A549 (cell line): ENCODE measurements at regions not wholly inside any gene's neighbourhood (a gene's known extent, or its start where the extent isn't known, plus 50 kb on each side); places are given as distances from the start of the nearest gene placed in this dataset.

ENCODE experiments used
- ATAC-seq, 2 experiments: fragments of 200-7000 bp in 1 of 2; fragments of >200 bp in 1 of 2; cut with Nextera tagmentation in 1 of 2; cut with Tn5 transposase in 1 of 2; 3 replicates each; pipeline versions ENCODE4 v1.8.0 to v1.9.1; 2018 to 2020; ENCODE audit warnings: mild to moderate bottlenecking in 1 of 2, moderate library complexity in 1 of 2
- CTCF ChIA-PET: fragments of 300-600 bp; sonication (Branson Sonifier 250); formaldehyde crosslinking; extraction: SDS; loops from one replicate; lab custom pipeline; 2021; ENCODE audit warnings: antibody characterized with exemption, inconsistent platforms; lab: Yijun Ruan, JAX
- POLR2A ChIA-PET: fragments of 350-600 bp; formaldehyde crosslinking; extraction: SDS; loops from one replicate; lab custom pipeline; 2021; ENCODE audit warnings: antibody characterized with exemption, inconsistent platforms; lab: Yijun Ruan, JAX
- DNase-seq, 2 experiments: peaks; one replicate each; pipeline versions ENCODE4 v3.0.0 to v3.0.0-alpha.2; 2011 to 2016; ENCODE audit warnings: low read depth in 1 of 2, low spot score in 1 of 2
- FAIRE-seq: peaks from 2 replicates; lab custom pipeline; 2011; peaks lifted over from hg19 to GRCh38; lab: Jason Lieb, UNC
- H3K27ac ChIP-seq, 2 experiments: fragments of >200 bp; sonication (Bioruptor Twin); formaldehyde crosslinking; 3 replicates each; pipeline ENCODE4 v1.5.1; 2016 to 2017
- H3K4me1 ChIP-seq: fragments of >200 bp; sonication (Bioruptor Twin); formaldehyde crosslinking; 3 replicates; pipeline ENCODE4 v1.6.1; 2016
- H3K4me2 ChIP-seq: fragments of >200 bp; sonication (Bioruptor Twin); formaldehyde crosslinking; 3 replicates; pipeline ENCODE4 v1.6.1; 2016
- H3K4me3 ChIP-seq: fragments of >200 bp; sonication (Bioruptor Twin); formaldehyde crosslinking; 3 replicates; pipeline ENCODE4 v1.5.1; 2016
- H3K9me3 ChIP-seq: fragments of >200 bp; sonication (Bioruptor Twin); formaldehyde crosslinking; 3 replicates; pipeline ENCODE4 v1.6.1; 2016
- CEBPB ChIP-seq, 2 experiments: fragments of >200 bp in 1 of 2; sonication (Bioruptor Twin) in 1 of 2; formaldehyde crosslinking in 1 of 2; IDR thresholded peaks; 2 replicates each; pipeline ENCODE4 v1.6.1; 2012 to 2016
- CHD4 ChIP-seq: fragments of 200-600 bp; sonication (generic); IDR thresholded peaks from 2 replicates; pipeline ENCODE4 v1.6.1; 2016; ENCODE audit warnings: antibody characterized with exemption, mild to moderate bottlenecking, borderline replicate concordance
- EHF ChIP-seq: fragments of 250-450 bp; sonication (Bioruptor Pico); IDR thresholded peaks from 2 replicates; pipeline ENCODE4 v1.5.0; 2020; ENCODE audit warnings: mild to moderate bottlenecking
- EHMT2 ChIP-seq: fragments of 200-600 bp; sonication (generic); IDR thresholded peaks from 2 replicates; pipeline ENCODE4 v1.6.1; 2016; ENCODE audit warnings: antibody characterized with exemption, low read depth, mild to moderate bottlenecking, moderate library complexity
- FOSL2 ChIP-seq, 2 experiments: fragments of 450-650 bp in 1 of 2; fragments of >200 bp in 1 of 2; sonication (Bioruptor Twin) in 1 of 2; formaldehyde crosslinking; IDR thresholded peaks; 2 replicates each; pipeline versions ENCODE4 v1.5.0 to v1.6.1; 2016 to 2020; ENCODE audit warnings: mild to moderate bottlenecking in 1 of 2, moderate library complexity in 1 of 2
- FOXS1 ChIP-seq: fragments of 250-450 bp; sonication (Bioruptor Pico); IDR thresholded peaks from 2 replicates; pipeline ENCODE4 v1.5.0; 2020; ENCODE audit warnings: mild to moderate bottlenecking, moderate library complexity
- HEYL ChIP-seq: fragments of 250-450 bp; sonication (Bioruptor Pico); IDR thresholded peaks from 2 replicates; pipeline ENCODE4 v1.8.0; 2021; ENCODE audit warnings: mild to moderate bottlenecking, moderate library complexity
- HOXA7 ChIP-seq: fragments of 250-450 bp; sonication (Bioruptor Pico); IDR thresholded peaks from 2 replicates; pipeline ENCODE4 v1.5.0; 2020; ENCODE audit warnings: mild to moderate bottlenecking, moderate library complexity
- HOXB13 ChIP-seq: fragments of 250-450 bp; sonication (Bioruptor Pico); IDR thresholded peaks from 2 replicates; pipeline ENCODE4 v1.5.0; 2020; ENCODE audit warnings: low read depth, mild to moderate bottlenecking, moderate library complexity
- HOXB5 ChIP-seq: fragments of 250-450 bp; sonication (Bioruptor Pico); IDR thresholded peaks from 2 replicates; pipeline ENCODE4 v1.5.0; 2020; ENCODE audit warnings: mild to moderate bottlenecking, moderate library complexity
- JUNB ChIP-seq: fragments of >200 bp; sonication (Bioruptor Twin); formaldehyde crosslinking; IDR thresholded peaks from 2 replicates; pipeline ENCODE4 v1.6.1; 2016
- KDM1A ChIP-seq: fragments of 200-600 bp; sonication (generic); IDR thresholded peaks from 2 replicates; pipeline ENCODE4 v1.6.1; 2016; ENCODE audit warnings: low read depth, mild to moderate bottlenecking
- NPAS2 ChIP-seq: fragments of 250-450 bp; sonication (Bioruptor Pico); IDR thresholded peaks from 2 replicates; pipeline ENCODE4 v1.8.0; 2022; ENCODE audit warnings: mild to moderate bottlenecking, moderate library complexity, borderline replicate concordance
- POLR2A ChIP-seq: IDR thresholded peaks from 2 replicates; pipeline ENCODE4 v1.6.1; 2012; ENCODE audit warnings: mild to moderate bottlenecking, low read length
- RARB ChIP-seq: fragments of 250-450 bp; sonication (Bioruptor Pico); IDR thresholded peaks from 2 replicates; pipeline ENCODE4 v1.8.0; 2021; ENCODE audit warnings: mild to moderate bottlenecking, moderate library complexity
- RFX5 ChIP-seq: fragments of 450-650 bp; IDR thresholded peaks from 2 replicates; pipeline ENCODE4 v1.7.1; 2014; ENCODE audit warnings: antibody characterized with exemption, mild to moderate bottlenecking, moderate library complexity
- SMC3 ChIP-seq: fragments of >200 bp; sonication (Bioruptor Twin); formaldehyde crosslinking; IDR thresholded peaks from 3 replicates; pipeline ENCODE4 v1.6.1; 2018; ENCODE audit warnings: inconsistent platforms
- TFCP2L1 ChIP-seq: fragments of 250-450 bp; sonication (Bioruptor Pico); IDR thresholded peaks from 2 replicates; pipeline ENCODE4 v1.5.0; 2021; ENCODE audit warnings: mild to moderate bottlenecking
- ZC3H11A ChIP-seq: fragments of 450-650 bp; IDR thresholded peaks from 2 replicates; pipeline ENCODE4 v1.6.1; 2014; ENCODE audit warnings: antibody characterized with exemption, mild to moderate bottlenecking
- ZFP36 ChIP-seq: fragments of 450-650 bp; IDR thresholded peaks from 2 replicates; pipeline ENCODE4 v1.6.1; 2014; ENCODE audit warnings: borderline replicate concordance; ENCODE audit not compliant: partially characterized antibody
- WGBS: methylation state at CpG from one replicate; pipeline ENCODE4 v1.1.6; 2017; ENCODE audit errors: missing lambda C conversion rate; 5-methylcytosine and 5-hydroxymethylcytosine counted together
- TF ChIP-seq, protein P1 (sequence below): IDR thresholded peaks from 2 replicates; pipeline ENCODE4 v1.6.1; 2012; ENCODE audit warnings: low read depth, borderline replicate concordance
- TF ChIP-seq, protein P2 (sequence below): fragments of 250-450 bp; sonication (Bioruptor Pico); IDR thresholded peaks from 2 replicates; pipeline ENCODE4 v1.5.0; 2020; ENCODE audit warnings: low read depth, mild to moderate bottlenecking, moderate library complexity
- TF ChIP-seq, protein P3 (sequence below): IDR thresholded peaks from 2 replicates; pipeline ENCODE4 v1.6.1; 2012
- TF ChIP-seq, protein P4 (sequence below): fragments of >200 bp; sonication (Bioruptor Twin); formaldehyde crosslinking; IDR thresholded peaks from 3 replicates; pipeline ENCODE4 v1.5.1; 2016
- TF ChIP-seq, protein P5 (sequence below): fragments of 200-600 bp; sonication (generic); IDR thresholded peaks from 2 replicates; pipeline ENCODE4 v1.6.1; 2016; ENCODE audit warnings: antibody characterized with exemption, mild to moderate bottlenecking, moderate library complexity
- TF ChIP-seq, protein P6 (sequence below): fragments of >200 bp; sonication (Bioruptor Twin); formaldehyde crosslinking; IDR thresholded peaks from 3 replicates; pipeline ENCODE4 v1.6.1; 2016

DNA sequence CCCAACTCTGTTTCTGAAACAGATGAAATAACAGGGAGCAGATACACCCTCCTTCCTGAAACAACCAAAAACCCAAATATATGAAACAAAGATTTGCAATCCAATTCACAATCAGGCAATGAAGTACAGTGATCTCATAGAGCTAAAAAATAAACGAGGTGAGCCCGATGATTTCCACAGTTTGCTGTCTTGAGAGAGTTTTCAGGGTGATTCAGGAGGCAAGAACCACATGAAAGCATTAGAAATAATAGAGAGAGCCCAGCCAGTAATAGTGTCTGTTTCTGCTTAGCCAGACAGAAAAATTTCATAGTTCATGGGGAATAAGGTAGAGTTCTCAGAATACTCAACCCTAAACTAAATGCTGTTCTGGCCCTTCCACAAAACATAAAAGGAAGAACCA is 296.2 kb downstream of the PDHA2 start:
- TF ChIP-seq HOXB5 (no peak), POLR2A (no peak), JUNB (no peak), TFCP2L1 (CRISPR knock-in tag) (no peak), RARB (CRISPR knock-in tag) (no peak), HOXA7 (CRISPR knock-in tag) (no peak), ZFP36 (no peak), ZC3H11A (no peak), KDM1A (no peak), NPAS2 (CRISPR knock-in tag) (no peak), HEYL (CRISPR knock-in tag) (no peak), RFX5 (no peak), EHF (CRISPR knock-in tag) (no peak), FOXS1 (CRISPR knock-in tag) (no peak), CEBPB (IDR thresholded peaks at IDR 0.05) (no peak)
- TF ChIP-seq, protein P1, sequence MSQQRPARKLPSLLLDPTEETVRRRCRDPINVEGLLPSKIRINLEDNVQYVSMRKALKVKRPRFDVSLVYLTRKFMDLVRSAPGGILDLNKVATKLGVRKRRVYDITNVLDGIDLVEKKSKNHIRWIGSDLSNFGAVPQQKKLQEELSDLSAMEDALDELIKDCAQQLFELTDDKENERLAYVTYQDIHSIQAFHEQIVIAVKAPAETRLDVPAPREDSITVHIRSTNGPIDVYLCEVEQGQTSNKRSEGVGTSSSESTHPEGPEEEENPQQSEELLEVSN = no peak
- TF ChIP-seq, protein P2, sequence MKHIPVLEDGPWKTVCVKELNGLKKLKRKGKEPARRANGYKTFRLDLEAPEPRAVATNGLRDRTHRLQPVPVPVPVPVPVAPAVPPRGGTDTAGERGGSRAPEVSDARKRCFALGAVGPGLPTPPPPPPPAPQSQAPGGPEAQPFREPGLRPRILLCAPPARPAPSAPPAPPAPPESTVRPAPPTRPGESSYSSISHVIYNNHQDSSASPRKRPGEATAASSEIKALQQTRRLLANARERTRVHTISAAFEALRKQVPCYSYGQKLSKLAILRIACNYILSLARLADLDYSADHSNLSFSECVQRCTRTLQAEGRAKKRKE (CRISPR knock-in tag) = no peak
- TF ChIP-seq, protein P3, sequence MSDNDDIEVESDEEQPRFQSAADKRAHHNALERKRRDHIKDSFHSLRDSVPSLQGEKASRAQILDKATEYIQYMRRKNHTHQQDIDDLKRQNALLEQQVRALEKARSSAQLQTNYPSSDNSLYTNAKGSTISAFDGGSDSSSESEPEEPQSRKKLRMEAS = no peak
- TF ChIP-seq, protein P4, sequence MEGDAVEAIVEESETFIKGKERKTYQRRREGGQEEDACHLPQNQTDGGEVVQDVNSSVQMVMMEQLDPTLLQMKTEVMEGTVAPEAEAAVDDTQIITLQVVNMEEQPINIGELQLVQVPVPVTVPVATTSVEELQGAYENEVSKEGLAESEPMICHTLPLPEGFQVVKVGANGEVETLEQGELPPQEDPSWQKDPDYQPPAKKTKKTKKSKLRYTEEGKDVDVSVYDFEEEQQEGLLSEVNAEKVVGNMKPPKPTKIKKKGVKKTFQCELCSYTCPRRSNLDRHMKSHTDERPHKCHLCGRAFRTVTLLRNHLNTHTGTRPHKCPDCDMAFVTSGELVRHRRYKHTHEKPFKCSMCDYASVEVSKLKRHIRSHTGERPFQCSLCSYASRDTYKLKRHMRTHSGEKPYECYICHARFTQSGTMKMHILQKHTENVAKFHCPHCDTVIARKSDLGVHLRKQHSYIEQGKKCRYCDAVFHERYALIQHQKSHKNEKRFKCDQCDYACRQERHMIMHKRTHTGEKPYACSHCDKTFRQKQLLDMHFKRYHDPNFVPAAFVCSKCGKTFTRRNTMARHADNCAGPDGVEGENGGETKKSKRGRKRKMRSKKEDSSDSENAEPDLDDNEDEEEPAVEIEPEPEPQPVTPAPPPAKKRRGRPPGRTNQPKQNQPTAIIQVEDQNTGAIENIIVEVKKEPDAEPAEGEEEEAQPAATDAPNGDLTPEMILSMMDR = no peak
- TF ChIP-seq, all 56 proteins: peak for 0
- FAIRE-seq (no peak), ATAC-seq (no peak), DNase-seq (no peak)
- no peak overlapping the region for H3K4me3 ChIP-seq
- no peaks in the 10 kb centered on the region for H3K9me3 ChIP-seq
- WGBS = 0% methylated on average over 2 of the region's 2 CpGs
- CTCF ChIA-PET = no interaction called here
- H3K4me1 ChIP-seq = no peaks in the 10 kb centered on the region
- no peak overlapping the region for H3K4me2 ChIP-seq
- no peak overlapping the region for H3K27ac ChIP-seq
- POLR2A ChIA-PET = no interaction called here

DNA sequence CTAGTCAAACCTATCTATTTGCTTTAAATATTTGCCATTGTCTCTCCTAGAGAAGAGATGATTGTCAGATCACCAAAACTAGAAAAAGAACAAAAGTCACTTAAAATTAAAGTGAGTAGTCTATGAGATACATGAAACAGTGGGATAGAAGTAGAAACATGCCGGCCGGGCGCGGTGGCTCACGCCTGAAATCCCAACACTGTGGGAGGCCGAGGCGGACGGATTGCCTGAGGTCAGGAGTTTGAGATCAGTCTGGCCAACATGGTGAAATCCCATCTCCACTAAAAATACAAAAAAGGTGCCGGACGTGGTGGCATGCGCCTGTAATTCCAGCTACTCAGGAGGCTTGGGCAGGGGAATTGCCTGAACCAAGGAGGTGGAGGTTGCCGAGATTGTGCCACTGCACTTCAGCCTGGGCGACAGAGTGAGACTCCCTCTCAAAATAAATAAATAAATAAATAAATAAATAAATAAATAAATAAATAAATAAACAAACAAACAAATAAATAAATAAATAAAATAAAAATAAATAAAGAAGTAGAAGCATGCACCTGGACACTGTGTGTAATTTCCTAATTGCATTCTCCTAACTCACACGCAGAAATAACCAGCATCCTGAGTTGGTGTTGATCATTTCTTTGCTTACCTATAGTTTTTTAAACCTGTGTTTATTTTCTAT is 299.5 kb downstream of the PDHA2 start:
- H3K9me3 ChIP-seq = no peaks in the 10 kb centered on the region
- ATAC-seq (no peak), FAIRE-seq (no peak), DNase-seq (no peak)
- POLR2A ChIA-PET = no interaction called here
- CTCF ChIA-PET = no interaction called here
- no peak overlapping the region for H3K4me2 ChIP-seq
- H3K27ac ChIP-seq = no peak overlapping the region
- H3K4me3 ChIP-seq = no peak overlapping the region
- TF ChIP-seq ZC3H11A = peak; percentile 73
- no peak for TF ChIP-seq HOXB13
- no peaks in the 10 kb centered on the region for H3K4me1 ChIP-seq
- 79% methylated on average over 14 of the region's 14 CpGs for WGBS

DNA sequence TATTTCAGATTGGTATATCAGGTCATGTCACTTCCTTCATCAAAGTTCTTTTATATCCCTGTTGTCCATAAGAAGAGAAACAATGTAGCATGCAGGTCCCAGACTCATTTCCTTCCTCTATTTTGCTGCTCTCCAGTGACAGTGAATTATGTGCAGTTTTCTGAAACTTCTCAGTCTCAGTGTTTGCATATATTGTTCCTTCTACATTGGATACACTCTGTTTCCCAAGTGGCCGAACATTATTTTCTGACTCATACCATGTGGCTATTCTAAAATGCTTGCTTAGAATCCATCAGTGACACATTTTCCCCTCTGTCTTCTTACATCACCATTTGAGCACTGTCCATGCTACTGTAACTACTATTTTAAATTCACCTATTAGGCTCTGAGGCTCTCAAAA is 305.7 kb downstream of the PDHA2 start:
- FAIRE-seq (no peak), ATAC-seq (no peak), DNase-seq (no peak)
- Histone ChIP-seq H3K27ac (no peak overlapping the region), H3K4me2 (no peak overlapping the region), H3K9me3 (no peaks in the 10 kb centered on the region), H3K4me1 (no peaks in the 10 kb centered on the region), H3K4me3 (no peak overlapping the region)
- POLR2A ChIA-PET = no interaction called here
- 78% methylated on average over 1 of the region's 1 CpG for WGBS
- CTCF ChIA-PET = no interaction called here
- TF ChIP-seq CHD4 = no peak
- TF ChIP-seq, protein P5, sequence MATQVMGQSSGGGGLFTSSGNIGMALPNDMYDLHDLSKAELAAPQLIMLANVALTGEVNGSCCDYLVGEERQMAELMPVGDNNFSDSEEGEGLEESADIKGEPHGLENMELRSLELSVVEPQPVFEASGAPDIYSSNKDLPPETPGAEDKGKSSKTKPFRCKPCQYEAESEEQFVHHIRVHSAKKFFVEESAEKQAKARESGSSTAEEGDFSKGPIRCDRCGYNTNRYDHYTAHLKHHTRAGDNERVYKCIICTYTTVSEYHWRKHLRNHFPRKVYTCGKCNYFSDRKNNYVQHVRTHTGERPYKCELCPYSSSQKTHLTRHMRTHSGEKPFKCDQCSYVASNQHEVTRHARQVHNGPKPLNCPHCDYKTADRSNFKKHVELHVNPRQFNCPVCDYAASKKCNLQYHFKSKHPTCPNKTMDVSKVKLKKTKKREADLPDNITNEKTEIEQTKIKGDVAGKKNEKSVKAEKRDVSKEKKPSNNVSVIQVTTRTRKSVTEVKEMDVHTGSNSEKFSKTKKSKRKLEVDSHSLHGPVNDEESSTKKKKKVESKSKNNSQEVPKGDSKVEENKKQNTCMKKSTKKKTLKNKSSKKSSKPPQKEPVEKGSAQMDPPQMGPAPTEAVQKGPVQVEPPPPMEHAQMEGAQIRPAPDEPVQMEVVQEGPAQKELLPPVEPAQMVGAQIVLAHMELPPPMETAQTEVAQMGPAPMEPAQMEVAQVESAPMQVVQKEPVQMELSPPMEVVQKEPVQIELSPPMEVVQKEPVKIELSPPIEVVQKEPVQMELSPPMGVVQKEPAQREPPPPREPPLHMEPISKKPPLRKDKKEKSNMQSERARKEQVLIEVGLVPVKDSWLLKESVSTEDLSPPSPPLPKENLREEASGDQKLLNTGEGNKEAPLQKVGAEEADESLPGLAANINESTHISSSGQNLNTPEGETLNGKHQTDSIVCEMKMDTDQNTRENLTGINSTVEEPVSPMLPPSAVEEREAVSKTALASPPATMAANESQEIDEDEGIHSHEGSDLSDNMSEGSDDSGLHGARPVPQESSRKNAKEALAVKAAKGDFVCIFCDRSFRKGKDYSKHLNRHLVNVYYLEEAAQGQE = no peak
- TF ChIP-seq SMC3 = no peak
- no peak for TF ChIP-seq EHMT2
- no peak for TF ChIP-seq FOXS1 (CRISPR knock-in tag)
- TF ChIP-seq FOSL2 (IDR thresholded peaks at IDR 0.05) = no peak
- TF ChIP-seq FOSL2 (CRISPR knock-in tag; IDR thresholded peaks at IDR 0.05) = no peak
- TF ChIP-seq, protein P6, sequence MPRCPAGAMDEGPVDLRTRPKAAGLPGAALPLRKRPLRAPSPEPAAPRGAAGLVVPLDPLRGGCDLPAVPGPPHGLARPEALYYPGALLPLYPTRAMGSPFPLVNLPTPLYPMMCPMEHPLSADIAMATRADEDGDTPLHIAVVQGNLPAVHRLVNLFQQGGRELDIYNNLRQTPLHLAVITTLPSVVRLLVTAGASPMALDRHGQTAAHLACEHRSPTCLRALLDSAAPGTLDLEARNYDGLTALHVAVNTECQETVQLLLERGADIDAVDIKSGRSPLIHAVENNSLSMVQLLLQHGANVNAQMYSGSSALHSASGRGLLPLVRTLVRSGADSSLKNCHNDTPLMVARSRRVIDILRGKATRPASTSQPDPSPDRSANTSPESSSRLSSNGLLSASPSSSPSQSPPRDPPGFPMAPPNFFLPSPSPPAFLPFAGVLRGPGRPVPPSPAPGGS = no peak
- no peak for TF ChIP-seq HOXA7 (CRISPR knock-in tag)
- TF ChIP-seq, protein P1 = no peak
